Activated CD8-positive, alpha-beta memory T cell treated with anti-CD3 and anti-CD28 coated beads for 36 hours (primary cell): ENCODE measurements at regions not wholly inside any gene's neighbourhood (a gene's known extent, or its start where the extent isn't known, plus 50 kb on each side); places are given as distances from the start of the nearest gene placed in this dataset.
"Not testable (repeated sequence)": the region's sequence is repeated elsewhere in the genome, so short reads cannot be mapped to it uniquely, and the experiment has no call there.

Experiments used
- CTCF ChIA-PET: fragments of 350-600 bp; sonication (Branson Sonifier 250); formaldehyde crosslinking; loops from one replicate; lab custom pipeline; 2021; ENCODE audit warnings: antibody characterized with exemption; lab: Charles Lee
- POLR2A ChIA-PET: fragments of 350-600 bp; sonication (Branson Sonifier 250); formaldehyde crosslinking; loops from one replicate; lab custom pipeline; 2021; ENCODE audit warnings: antibody characterized with exemption; lab: Charles Lee

GRCh38 chr3:184500344-184500923, 61.2 kb upstream of the EPHB3 start:
- CTCF ChIA-PET, result interaction anchor here (0.7 to 1.6 kb wide), 2 partner anchors 86 to 162 kb away, joined by 3 read pairs; no protein-coding TSS in a partner anchor
- POLR2A ChIA-PET, result interaction anchor here (0.6 kb wide), 1 partner anchor 122 kb away, joined by 4 read pairs; no protein-coding TSS in a partner anchor

- ChIA-PET POLR2A (no interaction called here), CTCF (interaction anchor here (0.6 kb wide), 1 partner anchor 607 kb away, joined by 4 read pairs; no protein-coding TSS in a partner anchor)
These were observed 59.4 kb upstream of the EPHB3 start for GRCh38 chr3:184502123-184502667.

GRCh38 chr3:184502841-184503240, 58.7 kb upstream of the EPHB3 start:
- CTCF ChIA-PET, result interaction anchor here (0.6 kb wide), 1 partner anchor 293 kb away, joined by 4 read pairs; no protein-coding TSS in a partner anchor
- POLR2A ChIA-PET, result not testable (repeated sequence)

GRCh38 chr3:184503647-184504046, 57.9 kb upstream of the EPHB3 start:
- POLR2A ChIA-PET, result no interaction called here
- CTCF ChIA-PET, result interaction anchor here (0.6 kb wide), 2 partner anchors 293 to 1308 kb away, joined by 3 to 4 read pairs; no protein-coding TSS in a partner anchor

GRCh38 chr3:184505076-184505878, 56.3 kb upstream of the EPHB3 start:
- POLR2A ChIA-PET, result no interaction called here
- CTCF ChIA-PET, result no interaction called here

GRCh38 chr3:184506561-184506991, 55.0 kb upstream of the EPHB3 start:
- ChIA-PET POLR2A (no interaction called here), CTCF (no interaction called here)

GRCh38 chr3:184508938-184509337, 52.6 kb upstream of the EPHB3 start:
- POLR2A ChIA-PET, result no interaction called here
- CTCF ChIA-PET, result no interaction called here

GRCh38 chr3:184511741-184512140, 49.8 kb upstream of the EPHB3 start:
- ChIA-PET POLR2A (no interaction called here), CTCF (interaction anchor here (1.3 to 1.5 kb wide), 2 partner anchors 30 to 150 kb away, joined by 3 to 4 read pairs; no protein-coding TSS in a partner anchor)
